GM19035 (cell line): ENCODE measurements at regions not wholly inside any gene's neighbourhood (a gene's known extent, or its start where the extent isn't known, plus 50 kb on each side); places are given as distances from the start of the nearest gene placed in this dataset.
A peak's percentile ranks its signal among the peaks of the same experiment; 100 is the strongest.
"Not testable (repeated sequence)": the region's sequence is repeated elsewhere in the genome, so short reads cannot be mapped to it uniquely, and the experiment has no call there.

ENCODE experiments used
- ATAC-seq: cut with Tn5 transposase; IDR thresholded peaks from one replicate; pipeline ENCODE4 v1.9.1; 2021; ENCODE audit not compliant: unreplicated experiment

DNA sequence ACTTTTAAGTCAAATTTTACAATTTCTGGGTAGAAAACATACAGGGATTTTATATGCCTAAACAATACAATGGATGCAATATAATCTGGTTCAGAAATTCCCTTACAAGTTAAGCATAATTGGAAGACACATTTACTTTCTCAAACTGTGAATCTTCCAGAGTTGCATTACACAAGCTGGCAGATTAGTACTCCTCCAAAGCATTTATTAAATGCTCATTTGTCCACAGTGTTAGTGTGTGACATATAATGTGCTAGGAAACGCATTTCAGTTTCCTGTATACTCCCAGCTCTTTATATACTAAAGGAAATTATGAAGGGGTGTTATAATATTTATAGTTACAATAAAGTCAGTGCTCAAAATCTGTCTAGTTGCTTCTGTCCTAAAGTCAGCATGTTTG is 239.0 kb upstream of the FIGN start:
- ATAC-seq: no peak

DNA sequence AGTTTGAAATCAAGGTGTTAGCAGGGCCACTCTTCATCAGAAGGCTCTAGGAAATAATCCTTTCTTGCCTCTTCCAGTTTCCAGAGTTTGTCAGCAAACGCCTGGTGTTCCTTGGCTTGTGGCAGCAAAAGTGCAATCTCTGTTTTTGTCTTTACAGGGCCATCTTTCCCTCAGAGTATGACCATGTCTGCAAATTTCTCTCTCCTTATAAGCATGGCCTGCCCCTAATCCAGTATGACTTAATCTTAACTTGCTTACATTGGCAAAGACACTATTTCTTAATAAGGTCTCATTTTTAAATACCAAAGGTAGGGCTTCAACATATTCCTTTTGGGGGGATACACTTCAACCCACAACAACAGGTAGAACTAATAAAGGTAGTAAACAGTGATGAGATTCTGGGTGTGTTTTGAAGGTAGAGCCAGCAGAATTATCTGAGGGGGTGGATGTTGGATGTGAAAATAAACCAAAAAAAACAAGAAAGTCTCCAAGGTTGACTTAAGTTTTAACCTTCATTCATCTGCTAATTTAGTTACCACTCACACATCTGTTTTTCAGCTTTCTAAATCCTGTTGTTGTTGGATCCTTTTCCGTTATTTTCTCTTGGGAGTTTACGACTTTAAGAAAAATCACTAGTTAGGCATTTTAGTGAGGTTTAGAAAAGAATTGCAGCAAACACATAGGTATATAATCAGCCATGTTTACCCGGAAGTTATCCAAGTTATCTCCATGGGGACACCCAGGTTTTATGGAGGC is 234.4 kb upstream of the FIGN start:
- ATAC-seq: no peak

DNA sequence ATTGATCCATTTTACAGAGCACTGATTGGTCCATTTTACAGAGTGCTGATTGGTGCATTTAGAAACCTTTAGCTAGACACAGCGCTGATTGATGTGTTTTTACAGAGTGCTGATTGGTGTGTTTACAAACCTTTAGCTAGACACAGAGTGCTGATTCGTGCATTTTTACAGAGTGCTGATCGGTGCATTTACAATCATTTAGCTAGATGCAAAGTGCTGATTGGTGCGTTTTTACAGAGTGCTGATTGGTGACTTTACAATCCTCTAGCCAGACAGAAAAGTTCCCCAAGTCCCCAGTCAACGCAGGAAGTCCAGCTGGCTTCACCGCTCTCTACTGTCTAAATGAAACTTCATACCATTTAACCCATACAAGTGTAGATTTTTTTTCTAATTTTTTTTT is 228.5 kb upstream of the FIGN start:
- ATAC-seq: not testable (repeated sequence)

DNA sequence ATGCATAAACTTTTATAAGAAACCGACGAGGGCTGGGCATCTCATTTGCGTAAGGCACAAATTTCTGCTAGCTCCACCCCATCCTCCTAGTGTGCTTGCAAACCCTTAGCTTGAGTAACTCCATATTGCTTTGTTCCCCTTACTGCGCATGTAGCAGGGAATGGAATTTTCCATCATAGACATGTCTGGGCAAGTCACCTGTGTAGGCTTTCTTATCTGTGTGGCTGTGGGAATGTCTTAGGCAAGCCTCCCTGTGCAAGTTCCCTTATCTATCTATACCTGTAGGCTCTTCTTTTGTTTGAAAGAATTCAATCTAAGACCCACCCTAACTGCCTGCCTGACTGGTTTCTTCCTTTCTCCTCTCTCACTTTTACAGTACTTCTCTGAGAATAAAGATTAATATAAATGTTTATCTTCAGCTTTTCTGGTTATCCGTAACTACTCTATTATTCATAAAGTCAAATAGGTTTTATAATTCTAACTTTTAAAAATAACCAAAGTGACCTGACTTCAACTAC is 217.6 kb upstream of the FIGN start:
- no peak for ATAC-seq

DNA sequence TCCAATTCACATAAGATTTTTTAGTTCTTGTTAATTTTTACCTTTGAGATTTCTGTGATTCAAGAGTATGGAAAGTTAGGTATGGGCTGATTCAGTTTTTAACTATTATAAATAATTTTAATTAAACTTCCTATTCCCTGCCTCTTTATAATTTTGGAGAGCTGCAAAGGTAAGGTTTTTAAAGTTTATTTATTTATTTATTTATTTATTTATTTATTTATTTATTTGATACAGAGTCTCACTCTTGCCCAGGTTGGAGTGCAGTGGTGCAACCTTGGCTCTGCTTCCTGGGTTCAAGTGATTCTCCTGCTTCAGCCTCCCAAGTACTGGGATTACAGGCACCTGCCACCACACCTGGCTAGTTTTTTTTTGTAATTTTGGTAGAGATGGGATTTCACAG is 215.5 kb upstream of the FIGN start:
- ATAC-seq: no peak

DNA sequence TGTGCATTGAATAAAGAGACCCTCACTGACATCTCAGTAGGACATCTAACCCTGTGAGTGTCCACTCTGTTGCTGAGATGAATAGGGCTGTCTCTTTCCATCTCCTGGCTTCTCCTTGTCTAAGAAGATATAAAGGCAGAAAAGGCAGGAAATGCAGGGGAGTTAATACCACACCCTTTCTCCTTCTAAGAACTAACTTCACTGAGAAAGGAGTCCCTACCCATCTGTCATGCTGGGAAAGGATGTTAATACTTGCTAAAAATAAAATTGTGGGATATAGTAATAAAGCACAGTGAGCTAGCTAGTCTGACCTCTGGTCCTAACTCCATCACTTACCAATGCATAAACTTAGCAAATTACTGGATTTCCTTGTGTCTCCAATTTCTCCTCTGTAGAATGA is 213.9 kb upstream of the FIGN start:
- ATAC-seq: no peak

DNA sequence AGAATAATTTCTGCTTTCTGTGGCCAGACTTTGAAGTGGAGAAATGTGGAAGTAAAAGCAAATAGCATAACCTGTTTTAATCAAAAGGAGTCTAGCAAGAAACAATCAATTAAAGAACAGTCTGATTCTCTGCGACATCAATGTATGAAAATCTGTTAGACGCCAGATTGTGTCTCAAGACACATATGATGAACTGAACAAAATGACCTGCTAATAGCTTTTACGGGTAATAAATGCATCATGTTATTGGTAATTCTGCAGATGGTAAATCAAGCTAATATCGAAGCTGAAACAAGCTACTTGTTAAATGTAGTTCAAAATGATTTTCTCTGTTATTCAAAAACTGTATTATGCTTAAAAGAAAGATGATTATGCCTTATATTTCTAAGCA is 208.5 kb upstream of the FIGN start:
- no peak for ATAC-seq

DNA sequence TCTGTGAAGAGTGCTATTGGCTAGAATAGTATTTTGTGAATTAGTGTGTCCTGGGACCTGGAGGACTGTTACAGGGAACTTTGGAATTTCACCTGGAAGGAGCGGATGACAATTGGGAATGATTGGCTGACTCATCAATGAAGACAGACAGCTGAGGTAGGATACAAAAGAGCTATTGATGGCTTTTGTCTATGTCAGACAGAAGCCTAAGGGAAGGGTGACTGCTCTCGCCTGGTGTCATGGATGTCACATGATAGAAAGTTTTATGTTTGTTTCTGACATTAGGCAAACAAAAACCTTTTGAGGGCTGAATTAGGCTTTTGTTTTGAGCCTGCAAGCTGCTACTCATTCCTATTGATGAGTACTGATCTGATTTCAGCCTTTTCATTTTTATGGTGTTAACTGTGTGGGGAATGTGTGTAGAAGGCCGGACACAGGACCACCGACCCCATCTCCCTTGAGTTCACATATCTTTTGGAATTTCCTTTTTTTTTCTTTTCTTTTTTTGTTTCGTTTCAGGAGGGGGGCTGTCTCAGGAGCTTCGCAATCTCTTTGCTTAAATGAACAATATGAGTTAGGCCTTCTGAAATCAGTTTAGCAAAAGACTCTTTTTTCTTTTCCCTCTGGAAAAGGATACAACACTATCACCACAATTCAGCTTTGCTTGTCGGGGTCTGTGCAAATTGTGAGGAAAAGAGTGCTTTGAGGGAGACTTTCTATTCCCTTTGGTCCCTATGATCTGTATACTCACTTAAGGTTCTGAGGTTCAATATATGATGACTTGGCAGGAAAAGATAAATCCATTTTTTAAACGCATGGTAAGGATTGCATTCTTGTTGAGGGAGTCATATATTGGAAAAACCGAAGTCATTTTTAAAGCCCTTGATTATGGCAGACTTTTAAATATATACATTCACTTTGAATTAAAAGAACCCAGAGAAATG is 207.9 kb upstream of the FIGN start:
- ATAC-seq: no peak

DNA sequence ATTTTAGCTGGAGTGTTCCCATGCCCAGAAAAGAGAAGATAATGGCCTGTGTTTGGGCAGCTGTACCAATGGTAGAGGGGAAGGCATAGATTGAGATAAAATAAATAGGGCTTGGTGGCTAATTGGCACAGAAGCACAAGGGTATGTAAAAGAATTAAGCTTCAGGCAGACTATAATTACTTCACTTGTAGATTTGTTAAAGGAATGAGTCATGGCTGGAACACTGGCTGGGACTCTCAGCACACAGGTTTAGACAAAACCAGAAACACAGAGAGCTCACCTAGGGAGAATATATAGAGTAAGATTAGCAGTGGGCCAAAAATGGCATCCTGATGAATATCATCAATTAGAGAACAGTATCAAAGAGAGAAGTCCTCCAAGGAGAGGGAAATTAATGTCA is 198.3 kb upstream of the FIGN start:
- ATAC-seq: no peak

DNA sequence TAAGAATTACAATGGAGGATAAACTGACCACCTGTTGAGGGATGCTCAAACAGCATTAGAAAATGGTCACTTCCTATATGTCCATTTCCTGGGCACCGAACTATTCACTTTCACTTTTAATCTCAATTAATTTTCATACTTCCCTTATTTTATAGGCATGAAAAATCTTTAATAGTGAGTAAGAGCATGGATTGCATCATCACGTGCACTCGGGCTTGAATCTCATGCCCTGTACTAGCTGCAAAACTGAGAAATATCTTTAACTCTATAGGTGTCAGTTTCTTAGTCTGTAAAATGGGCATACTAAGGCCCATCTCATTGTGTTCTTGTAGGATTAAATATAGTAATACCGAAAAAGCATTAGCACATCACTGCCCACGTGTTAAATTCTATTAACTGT is 183.9 kb upstream of the FIGN start:
- no peak for ATAC-seq

DNA sequence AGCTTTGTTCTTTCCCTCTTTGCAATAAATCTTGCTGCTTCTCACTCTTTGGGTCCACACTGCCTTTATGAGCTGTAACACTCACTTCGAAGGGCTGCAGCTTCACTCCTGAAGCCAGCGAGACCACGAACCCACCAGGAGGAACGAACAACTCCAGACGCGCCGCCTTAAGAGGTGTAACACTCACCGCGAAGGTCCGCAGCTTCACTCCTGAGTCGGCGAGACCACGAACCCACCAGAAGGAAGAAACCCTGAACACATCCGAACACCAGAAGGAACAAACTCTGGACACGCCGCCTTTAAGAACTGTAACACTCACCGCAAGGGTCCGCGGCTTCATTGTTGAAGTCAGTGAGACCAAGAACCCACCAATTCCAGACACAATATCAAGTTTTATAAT is 178.7 kb upstream of the FIGN start:
- ATAC-seq: not testable (repeated sequence)

DNA sequence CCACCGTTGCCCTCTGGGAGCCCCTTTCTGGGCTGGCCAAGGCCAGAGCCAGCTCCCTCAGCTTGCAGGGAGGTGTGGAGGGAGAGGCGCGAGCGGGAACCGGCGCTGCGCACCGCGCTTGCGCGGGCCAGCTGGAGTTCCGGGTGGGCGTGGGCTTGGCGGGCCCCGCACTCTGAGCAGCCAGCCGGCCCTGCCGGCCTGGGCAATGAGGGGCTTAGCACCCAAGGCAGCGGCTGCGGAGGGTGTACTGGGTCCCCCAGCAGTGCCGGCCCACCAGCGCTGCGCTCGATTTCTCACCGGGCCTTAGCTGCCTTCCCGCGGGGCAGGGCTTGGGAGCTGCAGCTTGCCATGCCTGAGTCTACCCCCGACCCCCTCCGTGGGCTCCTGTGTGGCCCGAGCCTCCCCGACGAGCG is 177.7 kb upstream of the FIGN start:
- not testable (repeated sequence) for ATAC-seq

DNA sequence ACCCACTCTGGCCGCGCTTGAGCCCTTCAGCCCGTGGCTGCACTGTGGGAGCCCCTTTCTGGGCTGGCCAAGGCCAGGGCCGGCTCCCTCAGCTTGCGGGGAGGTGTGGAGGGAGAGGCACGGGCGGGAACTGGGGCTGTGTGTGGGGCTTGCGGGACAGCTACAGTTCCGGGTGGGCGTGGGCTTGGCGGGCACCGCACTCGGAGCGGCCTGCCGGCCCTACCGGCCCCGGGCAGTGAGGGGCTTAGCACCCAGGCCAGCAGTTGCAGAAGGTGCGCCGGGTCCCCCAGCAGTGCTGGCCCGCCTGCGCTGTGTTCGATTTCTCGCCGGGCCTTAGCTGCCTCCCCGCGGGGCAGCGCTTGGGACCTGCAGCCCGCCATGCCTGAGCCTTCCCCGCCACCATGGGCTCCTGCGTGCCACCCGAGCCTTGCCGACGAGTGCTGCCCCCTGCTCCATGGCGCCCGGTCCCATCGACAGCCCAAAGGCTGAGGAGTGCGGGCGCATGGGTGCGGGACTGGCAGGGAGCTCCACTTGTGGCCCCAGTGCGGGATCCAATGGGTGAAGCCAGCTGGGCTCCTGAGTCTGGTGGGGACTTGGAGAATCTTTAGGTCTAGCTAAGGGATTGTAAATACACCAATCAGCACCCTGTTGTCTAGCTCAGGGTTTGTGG is 173.7 kb upstream of the FIGN start:
- ATAC-seq: no peak

DNA sequence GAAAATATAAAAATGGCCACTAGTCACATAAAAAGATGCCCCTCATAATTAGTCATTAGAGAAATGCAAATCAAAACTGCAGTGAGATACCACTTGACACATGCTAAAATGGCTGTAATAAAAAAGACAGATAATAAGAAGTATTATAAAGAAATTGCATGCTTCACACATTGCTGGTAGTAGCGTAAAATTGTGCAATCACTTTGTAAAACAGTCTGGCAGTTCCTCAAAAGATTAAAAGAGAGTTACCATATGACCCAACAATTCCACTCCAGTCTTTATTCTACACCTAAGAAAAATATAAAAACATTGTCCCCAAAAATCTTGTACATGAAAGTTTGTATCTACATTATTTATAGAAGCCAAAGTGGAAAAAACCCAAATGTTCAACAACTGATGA is 170.6 kb upstream of the FIGN start:
- no peak for ATAC-seq

DNA sequence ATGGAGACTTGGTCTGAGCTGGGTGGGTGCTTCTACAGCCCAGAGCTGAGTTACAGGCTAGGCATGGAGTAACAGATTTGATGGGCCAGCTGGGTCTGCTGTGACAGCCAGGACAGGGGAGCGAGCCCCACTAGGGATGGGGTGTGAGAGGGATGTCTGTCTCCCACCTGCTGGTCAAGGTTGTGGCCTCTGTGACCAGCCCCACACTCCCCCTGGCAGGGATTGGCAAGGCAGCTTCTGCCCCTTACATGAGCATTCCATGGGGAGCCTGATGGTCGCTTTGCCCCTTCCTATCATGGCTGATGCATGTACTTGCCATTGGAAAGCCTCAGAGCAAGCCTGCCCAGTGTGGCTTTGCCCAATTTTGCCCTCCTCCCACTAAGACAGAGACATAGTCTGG is 162.0 kb upstream of the FIGN start:
- no peak for ATAC-seq

DNA sequence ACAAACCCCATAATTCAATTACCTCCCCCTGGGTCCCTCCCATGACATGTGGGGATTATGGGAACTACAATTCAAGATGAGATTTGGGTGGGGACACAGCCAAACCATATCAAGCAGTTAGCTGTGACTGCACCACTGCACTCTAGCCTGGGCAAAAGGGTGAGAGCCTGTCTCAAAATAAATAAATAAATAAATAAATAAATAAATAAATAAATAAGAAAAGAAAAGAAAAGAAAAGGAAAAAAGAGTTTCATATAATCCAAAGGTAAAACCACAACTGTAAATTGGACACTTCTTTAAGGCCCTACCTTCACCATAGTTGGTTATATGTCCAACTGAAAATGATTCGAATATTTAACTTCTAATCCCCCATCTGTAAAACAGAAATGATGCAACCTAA is 157.6 kb upstream of the FIGN start:
- not testable (repeated sequence) for ATAC-seq

DNA sequence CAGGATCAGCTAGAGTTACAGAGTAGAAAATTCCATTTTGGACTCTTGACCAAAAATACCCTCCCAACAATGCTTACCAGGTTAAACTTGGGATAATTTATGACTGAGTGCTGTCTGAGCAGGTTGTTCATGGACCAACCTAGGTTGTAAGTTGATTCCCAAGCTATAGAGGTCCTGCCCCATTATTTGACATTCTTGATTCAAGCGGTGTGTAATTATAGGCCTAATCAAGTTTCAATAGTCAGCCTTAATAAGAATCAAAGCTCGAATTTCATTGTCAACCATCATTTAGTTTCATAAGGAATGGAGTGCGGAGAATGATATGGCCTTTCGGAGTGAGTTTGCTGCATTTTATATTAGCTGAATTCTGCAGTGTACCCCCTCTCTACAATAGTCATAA is 152.8 kb upstream of the FIGN start:
- ATAC-seq: no peak

DNA sequence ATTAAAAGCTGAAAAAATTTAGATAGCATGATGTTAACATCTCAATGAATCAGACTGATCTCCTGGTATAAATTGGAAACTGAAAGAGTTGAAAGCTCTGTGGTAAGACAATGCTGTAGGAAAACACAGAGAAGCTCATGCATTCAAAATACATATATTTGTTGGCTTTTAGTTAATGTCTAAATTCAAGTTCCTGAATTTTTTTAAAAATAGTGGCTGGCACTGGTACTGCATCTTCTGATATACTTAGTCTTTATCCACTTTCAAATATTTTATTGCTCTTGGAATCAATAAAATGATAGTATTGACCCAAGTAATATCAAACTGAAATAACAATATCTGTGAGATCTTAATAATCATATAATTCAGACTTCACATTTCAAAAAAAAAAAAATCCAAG is 151.4 kb upstream of the FIGN start:
- ATAC-seq: no peak

DNA sequence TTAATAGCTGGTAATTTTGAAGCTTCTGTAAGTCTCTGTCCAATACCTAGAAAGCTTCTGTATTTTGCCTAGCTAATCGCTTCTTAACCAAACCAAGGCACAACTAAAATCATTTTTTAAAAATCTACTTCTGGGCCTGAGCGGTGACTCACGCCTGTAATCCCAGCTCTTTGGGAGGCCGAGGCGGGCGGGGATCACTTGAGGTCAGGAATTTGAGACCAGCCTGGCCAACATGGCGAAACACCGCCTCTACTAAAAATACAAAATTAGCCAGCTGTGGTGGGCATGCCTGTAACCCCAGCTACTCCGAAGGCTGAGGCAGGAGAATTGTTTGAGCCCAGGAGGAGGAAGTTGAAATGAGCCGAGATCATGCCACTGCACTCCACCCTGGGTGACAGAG is 148.6 kb upstream of the FIGN start:
- no peak for ATAC-seq

DNA sequence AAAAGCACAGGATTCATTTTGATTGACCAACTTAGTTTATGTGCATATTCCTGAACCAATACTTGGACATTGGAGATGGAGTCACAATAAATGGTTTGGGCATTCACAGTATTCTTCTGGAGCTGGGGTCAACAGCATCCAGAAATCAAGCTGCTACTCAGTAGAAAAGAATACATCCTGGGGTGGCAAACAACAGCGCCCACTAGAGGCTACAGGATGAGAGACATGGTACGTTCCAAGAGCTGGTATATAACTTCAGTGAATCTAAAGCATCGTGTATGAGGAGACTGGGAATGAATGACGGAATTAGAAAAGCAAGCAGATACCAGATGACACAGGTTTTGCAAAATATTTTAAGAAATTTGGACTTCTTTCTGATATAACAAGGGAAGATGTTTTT is 142.9 kb upstream of the FIGN start:
- ATAC-seq: peak; percentile 65

DNA sequence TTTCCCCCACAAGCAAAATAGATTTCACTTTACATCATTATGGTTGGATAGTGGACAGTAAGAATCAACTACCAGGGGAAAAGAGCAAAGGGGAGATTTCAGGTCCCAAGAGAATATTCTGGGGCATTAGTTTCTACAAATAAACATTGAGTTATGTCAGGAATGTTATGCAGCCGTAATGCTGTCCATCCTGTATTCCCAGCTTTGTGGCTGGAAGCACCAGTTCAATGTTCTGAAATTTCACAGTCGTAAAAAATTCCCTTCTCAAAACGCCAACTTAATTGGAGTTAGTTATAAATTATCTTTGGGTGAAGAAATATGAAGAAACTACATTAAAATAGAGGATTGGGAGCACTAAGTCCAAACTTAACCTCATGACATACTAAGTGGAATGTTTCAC is 141.5 kb upstream of the FIGN start:
- no peak for ATAC-seq

DNA sequence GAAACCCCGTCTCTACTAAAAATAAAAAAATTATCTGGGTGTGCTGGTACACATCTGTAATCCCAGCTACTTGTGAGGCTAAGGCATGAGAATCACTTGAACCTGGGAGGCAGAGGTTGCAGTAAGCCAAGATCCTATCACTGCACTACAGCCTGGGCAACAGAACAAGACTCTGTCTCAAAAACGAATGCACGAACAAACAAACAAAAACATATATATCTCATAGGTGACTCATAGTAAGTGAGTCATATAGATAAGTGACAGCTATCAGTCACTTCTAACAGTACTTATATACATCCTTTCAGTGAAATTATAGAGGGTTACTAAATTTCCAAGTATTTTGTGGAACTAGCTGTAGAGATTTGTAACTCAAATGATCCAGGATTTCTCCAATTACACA is 127.3 kb upstream of the FIGN start:
- ATAC-seq: no peak
